GM12872 (cell line): ENCODE measurements at regions not wholly inside any gene's neighbourhood (a gene's known extent, or its start where the extent isn't known, plus 50 kb on each side); places are given as distances from the start of the nearest gene placed in this dataset.

Source experiments
- CTCF ChIP-seq: IDR thresholded peaks from 3 replicates; pipeline ENCODE4 v1.5.1; 2011; ENCODE audit warnings: low read depth, mild to moderate bottlenecking, low read length, moderate library complexity; ENCODE audit not compliant: insufficient read depth

- TF ChIP-seq CTCF = no peak
Measured at GRCh38 chr4:75370576-75370975, 143.6 kb downstream of the RCHY1 start.

GRCh38 chr4:75345423-75345822, 168.8 kb downstream of the RCHY1 start:
- no peak for TF ChIP-seq CTCF

GRCh38 chr4:75344915-75345314, 169.3 kb downstream of the RCHY1 start:
- no peak for TF ChIP-seq CTCF

GRCh38 chr4:75343333-75343732, 170.9 kb downstream of the RCHY1 start:
- TF ChIP-seq CTCF = no peak

GRCh38 chr4:75340561-75340960, 173.6 kb downstream of the RCHY1 start:
- no peak for TF ChIP-seq CTCF

GRCh38 chr4:75338352-75338880, 175.8 kb downstream of the RCHY1 start:
- no peak for TF ChIP-seq CTCF

- TF ChIP-seq CTCF = no peak
Measured at GRCh38 chr4:75327804-75328512, 186.2 kb downstream of the RCHY1 start.
